DMS53 treated with DMSO at 0.1 percent for 48 hours (cell line): ENCODE measurements at regions not wholly inside any gene's neighbourhood (a gene's known extent, or its start where the extent isn't known, plus 50 kb on each side); places are given as distances from the start of the nearest gene placed in this dataset.
A peak's percentile ranks its signal among the peaks of the same experiment; 100 is the strongest.
"Not testable (repeated sequence)": the region's sequence is repeated elsewhere in the genome, so short reads cannot be mapped to it uniquely, and the experiment has no call there.

Source experiments
- DNase-seq: peaks from one replicate; lab custom pipeline; 2025; ENCODE audit not compliant: unreplicated experiment; lab: John Stamatoyannopoulos, UW

DNA sequence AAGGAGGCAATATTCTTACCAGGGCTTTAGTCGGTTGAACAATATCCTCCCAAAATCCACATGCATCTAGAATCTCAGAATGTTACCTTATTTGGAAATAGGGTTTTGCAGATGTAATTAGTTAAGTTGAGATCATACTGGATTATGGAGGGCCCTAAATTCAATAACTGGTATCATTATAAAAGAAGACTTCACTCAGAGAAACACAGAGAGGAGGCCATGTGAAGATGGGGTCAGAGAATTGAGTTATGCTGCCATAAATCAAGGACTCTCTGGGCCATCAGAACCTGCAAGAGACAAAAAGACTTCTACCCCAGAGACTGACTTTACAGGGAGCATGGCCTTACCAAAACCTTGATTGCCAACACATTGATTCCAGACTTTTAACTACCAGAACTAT, 1611.1 kb downstream of the SLITRK5 start:
- no peak for DNase-seq

DNA sequence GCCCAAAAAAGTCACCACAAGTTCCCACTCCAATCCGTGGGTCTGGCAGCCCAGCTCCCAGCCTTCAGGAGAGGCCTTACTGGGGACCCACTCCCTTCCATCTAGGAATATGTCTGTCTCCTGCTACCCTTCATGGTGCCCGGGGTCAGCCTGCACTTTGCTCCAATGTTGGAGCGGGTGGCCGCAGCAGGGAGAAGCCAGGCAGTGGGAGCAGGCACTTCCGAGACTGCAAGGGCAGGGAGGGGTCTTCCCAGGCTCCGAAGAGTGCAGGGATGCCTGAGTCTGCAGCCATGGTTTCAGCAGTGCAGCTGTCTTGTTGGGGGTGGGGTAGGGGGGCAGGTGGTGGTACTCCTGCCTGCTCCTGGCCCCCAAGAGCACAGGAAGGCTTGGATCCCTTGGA, 1616.2 kb downstream of the SLITRK5 start:
- DNase-seq, result no peak

DNA sequence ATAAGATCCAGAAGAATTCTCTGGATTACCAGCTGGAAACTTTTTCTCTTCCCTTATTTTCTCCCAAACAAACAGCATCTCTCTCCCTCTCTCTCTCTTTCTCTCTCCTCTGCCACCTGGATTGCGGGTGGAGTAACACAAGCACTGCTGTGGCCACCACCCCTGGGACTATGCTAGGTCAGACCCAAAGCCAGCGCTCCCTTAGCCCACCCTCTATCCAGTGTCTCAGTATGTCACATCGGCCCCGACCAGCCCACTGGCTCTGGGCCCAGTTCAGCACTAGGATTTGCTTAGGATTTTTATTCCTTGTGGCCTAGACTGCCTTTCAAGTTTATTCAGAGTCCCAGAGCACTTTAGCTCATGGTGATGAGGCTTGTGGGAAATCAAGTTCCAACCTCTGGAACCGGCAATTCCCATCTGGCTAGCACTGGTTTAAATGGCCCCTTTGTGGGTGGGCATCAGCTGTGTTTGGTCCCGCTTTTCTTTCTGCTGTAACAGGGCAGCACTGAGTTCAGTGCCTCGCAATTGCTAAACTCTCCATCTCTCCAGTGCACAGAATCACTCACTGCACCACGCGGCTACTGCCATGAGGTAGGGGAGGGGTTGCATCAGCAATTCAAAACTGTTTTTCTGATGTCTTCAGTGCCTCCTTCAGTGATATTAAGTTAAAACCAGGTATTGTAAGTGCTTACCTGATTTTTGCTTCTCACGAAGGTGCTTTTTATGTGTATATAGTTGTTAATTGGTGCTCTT, 1623.1 kb downstream of the SLITRK5 start:
- DNase-seq, result no peak

DNA sequence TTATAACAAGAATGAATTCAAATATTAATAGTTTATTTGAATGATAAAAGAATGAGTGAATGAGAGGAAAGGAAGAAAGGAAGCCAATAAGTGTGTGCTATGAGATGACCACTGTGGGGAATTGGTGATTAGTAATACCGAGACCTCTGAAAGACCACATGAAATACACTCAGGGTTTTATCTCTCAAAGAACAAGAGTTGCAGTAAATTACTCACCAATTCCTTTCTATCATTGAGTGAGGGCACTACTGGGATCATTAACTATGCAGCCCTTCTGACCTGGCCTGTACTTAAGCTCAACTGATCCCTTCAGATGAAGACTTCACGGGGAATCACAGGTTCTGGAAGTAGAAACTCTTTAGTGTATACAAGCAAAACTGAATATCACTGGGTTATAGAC, 1636.1 kb downstream of the SLITRK5 start:
- DNase-seq, result no peak

DNA sequence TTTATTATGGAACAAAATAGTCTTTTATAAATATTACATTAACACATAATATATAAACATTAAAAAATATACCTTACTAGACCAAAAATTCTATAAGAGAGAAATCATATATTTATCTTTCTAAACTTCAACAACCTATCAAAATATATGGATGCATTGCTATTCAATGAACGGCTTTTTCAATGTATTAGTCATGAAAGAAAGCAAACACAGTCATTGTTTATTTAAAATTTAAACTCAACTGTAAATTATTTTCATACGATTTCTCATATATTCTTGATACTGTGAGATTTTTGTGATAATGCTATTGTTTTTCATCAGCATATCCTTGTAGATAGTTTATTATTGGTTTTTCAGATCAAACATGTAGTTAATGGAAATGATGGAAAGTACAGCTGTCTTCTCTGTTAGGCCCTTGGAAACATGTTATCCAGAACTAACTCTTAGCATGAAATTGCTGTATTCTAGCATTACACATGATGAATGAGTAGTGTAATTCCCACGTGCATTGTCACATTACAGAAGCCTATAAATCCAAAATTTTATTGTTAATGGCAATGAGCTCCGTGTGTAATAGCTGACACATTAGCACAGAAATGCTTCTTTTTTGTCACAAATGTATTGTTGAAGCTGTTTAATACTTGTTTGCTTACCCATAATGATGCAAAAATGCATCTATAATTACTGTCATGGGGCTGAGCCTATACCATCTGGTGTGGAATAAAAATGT, 1639.9 kb downstream of the SLITRK5 start:
- no peak for DNase-seq

DNA sequence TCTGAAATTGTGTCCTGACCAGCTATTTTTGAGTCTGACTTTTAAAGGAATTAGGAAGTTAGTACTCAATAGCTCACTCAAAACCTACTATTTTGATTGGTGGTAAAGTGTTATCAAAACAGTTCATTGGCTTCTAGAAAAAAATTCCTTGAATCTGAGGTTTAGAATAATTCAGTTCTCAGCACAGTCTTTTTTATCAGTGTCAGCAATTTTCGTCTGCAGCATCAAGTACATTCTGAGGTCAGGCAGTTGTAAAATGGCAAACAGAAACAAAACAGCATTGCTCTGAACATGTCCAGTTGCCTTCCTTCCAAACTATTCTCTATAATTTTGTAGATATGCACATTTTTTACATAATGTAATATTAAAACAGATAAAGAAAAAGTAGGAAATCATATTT, 1644.1 kb downstream of the SLITRK5 start:
- no peak for DNase-seq

DNA sequence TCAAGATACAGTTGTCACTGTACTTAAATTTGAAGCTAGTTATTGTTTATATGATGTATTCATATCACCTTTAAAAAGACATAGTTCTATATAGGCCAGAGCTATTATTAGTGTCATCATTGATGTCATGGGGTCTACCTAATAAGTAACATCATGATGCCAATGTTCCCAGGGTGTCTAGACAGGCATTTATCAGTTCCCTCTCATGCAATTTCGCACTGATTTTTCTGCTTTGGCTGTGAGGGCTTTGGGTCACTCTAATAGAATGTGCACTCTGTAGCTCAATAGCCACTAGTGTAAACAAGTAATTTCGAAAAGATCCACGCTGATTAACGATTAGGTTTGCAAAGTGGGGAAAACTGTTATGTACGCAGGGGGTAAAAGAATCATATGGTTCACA, 1651.3 kb downstream of the SLITRK5 start:
- no peak for DNase-seq

DNA sequence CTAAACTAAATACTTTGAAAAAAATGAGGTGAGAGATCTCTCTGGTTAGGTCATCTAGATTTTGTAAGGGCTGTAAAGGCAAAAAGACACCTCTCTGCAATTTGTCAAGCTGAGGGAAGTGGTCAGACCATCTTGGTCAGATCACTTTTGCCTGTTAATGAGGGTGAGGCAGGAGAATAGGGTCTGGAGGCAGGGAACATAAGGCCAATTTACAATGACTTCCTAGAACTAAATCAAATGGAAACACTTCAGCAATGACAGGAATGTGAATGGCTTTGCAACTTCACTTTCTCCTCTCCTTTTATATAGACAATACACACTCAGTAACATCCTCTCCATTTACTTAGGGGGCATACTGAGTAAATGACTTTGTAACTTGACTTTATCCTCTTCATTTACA, 1653.4 kb downstream of the SLITRK5 start:
- DNase-seq, result no peak

DNA sequence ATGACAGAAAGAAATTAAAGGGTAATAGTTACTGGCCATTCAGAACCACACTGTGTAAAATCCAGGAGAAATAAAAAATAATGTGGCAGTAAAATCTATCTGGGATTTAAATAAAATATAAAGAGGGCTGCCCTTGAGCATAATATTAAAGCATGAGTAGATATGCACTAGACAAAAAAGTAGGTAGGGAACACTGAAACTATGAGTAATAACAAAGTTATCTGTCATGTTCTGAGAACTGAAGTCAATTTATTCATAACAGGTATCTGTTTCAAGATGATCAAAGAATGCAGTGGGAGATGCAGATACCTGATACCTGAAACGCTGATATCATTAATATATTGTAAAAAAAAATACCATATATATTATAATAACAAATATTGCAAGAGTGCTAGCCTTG, 1672.0 kb downstream of the SLITRK5 start:
- DNase-seq, result no peak

DNA sequence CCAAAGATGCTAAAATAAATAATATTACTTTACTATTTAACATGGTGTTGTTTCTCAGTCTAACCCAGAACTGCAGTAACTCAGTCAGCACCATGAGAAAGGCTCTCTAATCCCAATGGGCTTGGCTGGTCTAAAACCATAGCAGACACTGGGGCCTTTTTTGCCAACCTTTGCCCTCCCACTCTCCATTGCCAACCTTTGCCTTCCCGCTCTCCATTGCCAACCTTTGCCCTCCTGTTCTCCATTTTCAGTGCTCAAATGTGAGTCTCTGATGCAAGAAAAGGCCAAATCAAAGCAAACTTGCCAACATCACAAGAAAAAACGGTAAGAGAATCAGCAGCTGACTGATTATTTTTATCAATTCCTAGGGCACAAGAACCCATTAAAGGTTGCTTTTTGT, 1681.2 kb downstream of the SLITRK5 start:
- no peak for DNase-seq

DNA sequence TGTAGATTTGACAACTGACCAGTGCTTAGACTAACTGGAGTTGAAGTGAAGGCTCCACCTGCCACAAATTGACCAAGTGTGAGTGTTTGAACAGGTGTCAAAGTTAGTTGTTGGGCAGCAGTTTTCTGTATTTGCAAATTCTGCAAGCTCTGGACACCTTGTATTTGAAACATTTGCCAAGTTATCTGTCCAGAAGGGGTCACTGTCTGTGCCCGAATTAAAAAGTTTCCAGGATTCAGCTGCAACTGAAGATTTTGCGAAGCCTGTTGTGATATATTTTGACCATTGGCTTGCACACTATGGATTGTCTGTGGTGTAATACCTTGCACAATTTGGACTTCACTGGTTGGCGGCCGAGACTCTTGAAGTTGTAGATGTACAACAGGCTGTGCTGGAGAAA, 1690.7 kb downstream of the SLITRK5 start:
- DNase-seq, result no peak

DNA sequence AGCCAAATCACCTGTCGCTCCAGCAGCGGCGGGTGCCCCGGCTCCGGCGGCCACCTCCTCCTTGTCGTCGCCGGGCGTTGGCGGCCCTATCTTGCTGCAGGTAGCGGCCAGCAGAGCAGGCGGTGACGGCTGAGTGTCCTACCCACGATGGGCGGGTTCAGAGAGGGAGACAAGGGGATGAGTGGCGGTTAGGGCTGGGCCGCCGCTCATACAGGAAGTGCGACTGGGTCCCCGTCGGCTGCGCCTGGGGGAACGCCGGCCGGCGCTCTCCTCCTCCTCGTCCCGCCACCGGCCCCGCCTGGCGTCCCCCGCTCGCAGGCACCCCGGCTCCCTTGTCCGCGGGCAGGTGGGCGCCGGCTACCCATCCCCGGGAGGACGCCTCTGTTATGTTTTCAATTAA, 1692.0 kb downstream of the SLITRK5 start:
- peak; percentile 51 for DNase-seq

DNA sequence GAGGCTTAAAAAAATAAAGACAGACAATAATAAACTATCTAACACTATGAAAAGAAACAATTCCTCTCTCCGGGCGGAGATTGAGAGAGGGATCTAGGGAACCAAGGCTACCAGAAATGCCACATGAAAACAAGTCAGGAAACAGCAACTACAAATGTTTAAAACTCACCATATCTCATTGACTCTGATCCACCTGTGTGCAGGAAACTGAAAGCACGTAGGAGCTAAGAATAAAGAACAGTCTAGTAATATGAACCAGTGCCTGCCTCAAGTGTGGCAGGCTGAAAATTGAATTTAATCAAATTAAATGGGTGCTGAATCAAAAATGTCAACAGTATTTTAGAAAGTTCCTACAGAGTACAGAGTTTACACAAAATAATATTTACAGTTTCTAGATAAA, 1701.0 kb downstream of the SLITRK5 start:
- DNase-seq, result peak; percentile 19

DNA sequence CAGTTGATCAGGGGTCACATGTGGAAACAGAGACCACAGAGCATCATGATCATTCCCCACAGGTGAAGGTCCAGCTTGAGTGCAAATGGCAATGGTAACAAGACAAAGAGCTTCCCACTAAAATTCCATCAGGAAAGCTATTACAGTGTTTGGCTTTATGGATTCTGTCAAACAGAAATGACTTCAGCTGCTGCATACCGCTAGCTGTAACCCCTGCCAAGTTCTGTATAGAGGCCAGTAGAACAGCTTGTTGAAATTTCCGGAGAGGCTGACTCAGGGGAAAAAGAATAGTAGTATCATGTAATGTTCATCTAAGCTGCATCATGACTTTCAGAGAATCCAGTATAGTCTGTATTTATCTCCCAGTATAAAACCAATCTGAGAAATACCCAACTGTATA, 1704.7 kb downstream of the SLITRK5 start:
- peak; percentile 19 for DNase-seq

DNA sequence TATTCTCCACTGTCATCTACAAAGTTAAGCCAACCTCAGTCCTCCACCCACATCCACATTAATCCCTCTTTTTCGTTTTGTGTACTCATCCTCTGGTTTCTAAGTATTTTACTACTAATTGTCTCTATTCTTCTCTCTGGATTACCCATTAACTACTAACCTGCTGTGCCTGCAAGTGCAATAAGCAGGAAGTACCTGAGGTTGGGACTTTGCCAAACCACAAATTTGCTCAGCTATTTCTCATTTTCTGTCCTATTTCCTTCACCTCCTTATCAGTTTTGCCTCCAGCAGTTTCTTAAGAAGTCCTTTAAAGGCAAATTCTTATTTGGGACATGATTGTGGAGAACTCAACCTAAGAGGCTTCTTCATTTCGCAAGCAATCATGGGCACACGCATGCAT, 1708.9 kb downstream of the SLITRK5 start:
- DNase-seq, result peak; percentile 47

DNA sequence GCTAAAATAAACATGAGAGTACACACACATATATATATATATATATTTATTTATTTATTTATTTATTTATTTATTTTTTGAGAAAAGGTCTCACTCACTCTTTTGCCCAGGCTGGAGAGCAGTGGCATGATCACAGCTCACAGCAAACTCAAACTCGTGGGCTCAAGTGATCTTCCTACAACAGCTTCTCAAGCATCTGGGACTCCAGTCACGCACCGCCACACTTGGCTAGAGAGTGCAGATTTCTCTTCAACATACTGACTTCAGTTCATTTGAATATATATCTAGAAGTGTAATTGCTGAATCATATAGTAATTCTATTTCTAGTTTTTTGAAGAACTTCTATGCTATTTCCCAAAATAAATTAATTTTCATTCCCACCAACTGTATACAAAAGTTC, 1711.8 kb downstream of the SLITRK5 start:
- no peak for DNase-seq

DNA sequence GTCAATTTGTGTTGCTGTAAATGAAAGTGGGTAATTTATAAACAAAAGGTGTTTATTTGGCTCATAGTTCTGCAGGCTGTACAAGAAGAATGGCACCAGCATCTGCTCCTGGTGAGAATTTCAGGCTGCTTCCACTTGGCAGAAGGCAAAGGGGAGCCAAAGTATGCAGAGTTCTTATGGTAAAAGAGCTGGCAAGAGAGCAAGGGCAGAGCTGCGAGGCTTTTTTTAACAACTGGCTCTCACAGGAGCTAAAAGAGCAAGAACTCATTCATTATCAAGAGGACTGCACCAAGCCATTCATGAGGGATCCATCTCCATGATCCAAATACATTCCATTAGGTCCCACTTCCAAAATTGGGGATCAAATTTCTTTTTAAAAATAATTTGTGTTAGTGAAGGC, 1712.7 kb downstream of the SLITRK5 start:
- no peak for DNase-seq

DNA sequence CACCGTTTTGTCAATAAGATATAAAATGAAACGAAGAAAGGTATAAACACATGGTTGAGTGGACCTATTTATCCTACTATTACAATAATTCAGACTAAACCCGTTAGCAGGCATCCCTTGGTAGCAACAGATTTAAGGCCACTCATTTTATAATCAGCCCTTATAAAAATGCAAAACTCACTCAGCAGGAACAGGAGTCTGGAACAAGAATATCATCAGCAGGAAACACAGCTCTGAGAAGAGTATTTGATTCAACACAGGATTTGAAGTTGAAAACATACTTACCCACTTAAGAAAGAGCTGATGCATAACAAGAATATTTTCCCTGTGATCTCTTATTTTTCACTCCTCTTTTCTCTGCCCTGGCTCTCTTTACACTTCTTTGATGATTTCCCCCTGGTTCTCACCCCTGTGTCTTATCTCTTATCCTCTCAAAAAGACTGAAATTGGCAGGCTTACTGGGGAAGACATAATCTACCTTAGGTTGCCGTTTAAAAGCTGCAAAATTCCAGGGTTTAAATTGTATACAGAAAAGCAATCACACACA, 1722.7 kb downstream of the SLITRK5 start:
- DNase-seq, result peak; percentile 28

DNA sequence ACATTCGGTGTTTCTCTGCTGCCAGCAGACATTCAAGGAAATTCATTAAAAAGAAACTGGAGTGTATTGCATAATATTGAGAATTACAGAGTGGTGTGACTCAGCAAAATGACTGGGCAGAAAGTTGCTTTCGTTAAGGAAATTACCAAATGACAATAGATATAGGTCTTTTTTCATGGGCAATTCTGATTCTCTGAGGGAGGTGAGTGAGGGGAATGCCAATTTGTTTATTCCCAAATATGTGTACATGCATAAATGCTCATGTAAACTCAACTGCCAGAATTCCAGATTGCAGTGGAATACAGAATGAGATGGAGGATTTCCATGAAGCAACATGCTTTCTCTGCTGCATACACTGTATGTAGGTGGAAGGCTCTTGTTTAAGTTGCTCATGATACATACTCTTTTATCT, 1730.1 kb downstream of the SLITRK5 start:
- DNase-seq, result no peak

DNA sequence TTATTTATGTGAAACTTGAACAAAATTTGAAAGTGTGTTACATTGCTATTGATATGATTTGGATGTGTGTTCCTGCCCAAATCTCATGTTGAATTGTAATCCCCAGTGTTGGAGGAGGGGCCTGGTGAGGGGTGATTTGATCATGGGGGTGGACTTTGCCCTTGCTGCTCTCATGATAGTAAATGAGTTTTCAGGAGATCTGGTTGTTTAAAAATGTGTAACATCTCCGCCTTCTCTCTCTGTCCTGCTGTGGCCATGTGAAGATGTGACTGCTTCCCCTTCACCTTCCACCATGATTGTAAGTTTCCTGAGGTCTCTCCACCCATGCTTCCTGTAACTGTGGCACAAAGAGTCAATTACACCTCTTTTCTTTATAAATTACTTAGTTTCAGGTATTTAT, 1731.0 kb downstream of the SLITRK5 start:
- no peak for DNase-seq

DNA sequence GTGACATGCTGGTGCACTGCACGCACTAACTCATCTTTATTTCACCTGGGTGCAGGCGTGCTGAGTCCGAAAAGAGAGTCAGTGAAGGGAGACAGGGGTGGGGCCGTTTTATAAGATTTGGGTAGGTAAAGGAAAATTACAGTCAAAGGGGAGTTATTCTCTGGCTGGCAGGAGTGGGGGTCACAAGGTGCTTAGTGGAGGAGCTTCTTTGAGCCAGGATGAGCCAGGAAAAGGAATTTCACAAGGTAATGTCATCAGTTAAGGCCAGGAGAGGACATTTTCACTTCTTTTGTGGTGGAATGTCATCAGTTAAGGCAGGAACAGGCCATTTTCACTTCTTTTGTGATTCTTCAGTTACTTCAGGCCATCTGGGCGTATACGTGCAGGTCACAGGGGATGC, 1734.9 kb downstream of the SLITRK5 start:
- DNase-seq, result not testable (repeated sequence)

DNA sequence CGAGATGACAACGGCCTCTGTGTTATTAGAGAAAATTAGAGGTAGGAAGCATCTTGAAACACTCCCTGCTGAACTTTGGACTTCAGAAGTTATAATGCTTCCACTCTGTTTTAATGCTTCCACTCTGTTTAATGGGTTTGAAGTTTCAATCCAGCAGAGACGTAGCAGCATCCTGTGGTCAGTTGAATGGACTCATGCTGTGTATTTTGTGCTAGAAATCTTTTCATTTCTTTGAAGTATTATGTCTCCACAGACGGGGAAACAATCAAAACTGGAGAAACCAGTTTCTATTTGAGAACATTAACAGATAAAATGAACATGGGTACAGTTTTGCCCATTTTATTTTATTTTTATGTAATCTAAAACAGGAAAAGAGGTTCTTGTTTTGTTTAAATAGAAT, 1736.2 kb downstream of the SLITRK5 start:
- no peak for DNase-seq
